WTC11 (cell line): ENCODE measurements at regions not wholly inside any gene's neighbourhood (a gene's known extent, or its start where the extent isn't known, plus 50 kb on each side); places are given as distances from the start of the nearest gene placed in this dataset.

Source experiments
- ETV6 ChIP-seq: sonication (generic); formaldehyde crosslinking; IDR thresholded peaks from 2 replicates; pipeline ENCODE4 v1.8.1; 2022; ENCODE audit warnings: mild to moderate bottlenecking, missing genetic modification reagents
- FOXJ3 ChIP-seq: sonication (generic); formaldehyde crosslinking; IDR thresholded peaks from 2 replicates; pipeline ENCODE4 v1.9.0; 2021; ENCODE audit warnings: missing genetic modification reagents, mild to moderate bottlenecking, borderline replicate concordance
- FOXP4 ChIP-seq: sonication (generic); formaldehyde crosslinking; IDR thresholded peaks from 2 replicates; pipeline ENCODE4 v1.8.0; 2022; ENCODE audit warnings: mild to moderate bottlenecking, missing genetic modification reagents
- MAX ChIP-seq: sonication (generic); formaldehyde crosslinking; IDR thresholded peaks from 2 replicates; pipeline ENCODE4 v1.8.0; 2022; ENCODE audit warnings: mild to moderate bottlenecking, missing genetic modification reagents
- NR2C2 ChIP-seq: sonication (generic); formaldehyde crosslinking; IDR thresholded peaks from 2 replicates; pipeline ENCODE4 v1.8.0; 2022; ENCODE audit warnings: mild to moderate bottlenecking, missing genetic modification reagents
- RORB ChIP-seq: fragments of 250-450 bp; sonication (Bioruptor Pico); IDR thresholded peaks from 2 replicates; pipeline ENCODE4 v1.9.0; 2021; ENCODE audit warnings: mild to moderate bottlenecking
- SMAD3 ChIP-seq: sonication (generic); formaldehyde crosslinking; IDR thresholded peaks from 2 replicates; pipeline ENCODE4 v1.8.0; 2022; ENCODE audit warnings: missing genetic modification reagents, mild to moderate bottlenecking, borderline replicate concordance
- ZNF263 ChIP-seq: sonication (generic); formaldehyde crosslinking; IDR thresholded peaks from 2 replicates; pipeline ENCODE4 v1.8.1; 2022; ENCODE audit warnings: low read depth, mild to moderate bottlenecking, moderate library complexity, missing genetic modification reagents
- ZNF317 ChIP-seq: sonication (generic); formaldehyde crosslinking; IDR thresholded peaks from 2 replicates; pipeline ENCODE4 v1.8.1; 2023; ENCODE audit warnings: low read depth, mild to moderate bottlenecking, moderate library complexity, missing genetic modification reagents, borderline replicate concordance
- ZNF512 ChIP-seq: sonication (generic); formaldehyde crosslinking; IDR thresholded peaks from 2 replicates; pipeline ENCODE4 v1.8.1; 2022; ENCODE audit warnings: missing genetic modification reagents, borderline replicate concordance
- TF ChIP-seq, protein P1 (sequence below): fragments of 200-600 bp; IDR thresholded peaks from 2 replicates; pipeline ENCODE4 v1.8.0; 2022; ENCODE audit warnings: antibody characterized with exemption
- TF ChIP-seq, protein P2 (sequence below): sonication (generic); formaldehyde crosslinking; IDR thresholded peaks from 2 replicates; pipeline ENCODE4 v1.8.1; 2023; ENCODE audit warnings: mild to moderate bottlenecking, missing genetic modification reagents, borderline replicate concordance
- TF ChIP-seq, protein P3 (sequence below): sonication (generic); formaldehyde crosslinking; IDR thresholded peaks from 2 replicates; pipeline ENCODE4 v1.8.1; 2022; ENCODE audit warnings: low read depth, missing genetic modification reagents, borderline replicate concordance

GRCh38 chrX:21207080-21207479 is 167.1 kb upstream of the CNKSR2 start:
- TF ChIP-seq MAX (no peak), FOXP4 (no peak), ZNF512 (no peak), NR2C2 (CRISPR knock-in tag) (no peak), ZNF317 (CRISPR knock-in tag) (no peak), FOXJ3 (CRISPR knock-in tag) (no peak), ETV6 (no peak), ZNF263 (CRISPR knock-in tag) (no peak), RORB (no peak), SMAD3 (CRISPR knock-in tag) (no peak)
- TF ChIP-seq, protein P1, sequence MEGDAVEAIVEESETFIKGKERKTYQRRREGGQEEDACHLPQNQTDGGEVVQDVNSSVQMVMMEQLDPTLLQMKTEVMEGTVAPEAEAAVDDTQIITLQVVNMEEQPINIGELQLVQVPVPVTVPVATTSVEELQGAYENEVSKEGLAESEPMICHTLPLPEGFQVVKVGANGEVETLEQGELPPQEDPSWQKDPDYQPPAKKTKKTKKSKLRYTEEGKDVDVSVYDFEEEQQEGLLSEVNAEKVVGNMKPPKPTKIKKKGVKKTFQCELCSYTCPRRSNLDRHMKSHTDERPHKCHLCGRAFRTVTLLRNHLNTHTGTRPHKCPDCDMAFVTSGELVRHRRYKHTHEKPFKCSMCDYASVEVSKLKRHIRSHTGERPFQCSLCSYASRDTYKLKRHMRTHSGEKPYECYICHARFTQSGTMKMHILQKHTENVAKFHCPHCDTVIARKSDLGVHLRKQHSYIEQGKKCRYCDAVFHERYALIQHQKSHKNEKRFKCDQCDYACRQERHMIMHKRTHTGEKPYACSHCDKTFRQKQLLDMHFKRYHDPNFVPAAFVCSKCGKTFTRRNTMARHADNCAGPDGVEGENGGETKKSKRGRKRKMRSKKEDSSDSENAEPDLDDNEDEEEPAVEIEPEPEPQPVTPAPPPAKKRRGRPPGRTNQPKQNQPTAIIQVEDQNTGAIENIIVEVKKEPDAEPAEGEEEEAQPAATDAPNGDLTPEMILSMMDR: no peak
- TF ChIP-seq, protein P2, sequence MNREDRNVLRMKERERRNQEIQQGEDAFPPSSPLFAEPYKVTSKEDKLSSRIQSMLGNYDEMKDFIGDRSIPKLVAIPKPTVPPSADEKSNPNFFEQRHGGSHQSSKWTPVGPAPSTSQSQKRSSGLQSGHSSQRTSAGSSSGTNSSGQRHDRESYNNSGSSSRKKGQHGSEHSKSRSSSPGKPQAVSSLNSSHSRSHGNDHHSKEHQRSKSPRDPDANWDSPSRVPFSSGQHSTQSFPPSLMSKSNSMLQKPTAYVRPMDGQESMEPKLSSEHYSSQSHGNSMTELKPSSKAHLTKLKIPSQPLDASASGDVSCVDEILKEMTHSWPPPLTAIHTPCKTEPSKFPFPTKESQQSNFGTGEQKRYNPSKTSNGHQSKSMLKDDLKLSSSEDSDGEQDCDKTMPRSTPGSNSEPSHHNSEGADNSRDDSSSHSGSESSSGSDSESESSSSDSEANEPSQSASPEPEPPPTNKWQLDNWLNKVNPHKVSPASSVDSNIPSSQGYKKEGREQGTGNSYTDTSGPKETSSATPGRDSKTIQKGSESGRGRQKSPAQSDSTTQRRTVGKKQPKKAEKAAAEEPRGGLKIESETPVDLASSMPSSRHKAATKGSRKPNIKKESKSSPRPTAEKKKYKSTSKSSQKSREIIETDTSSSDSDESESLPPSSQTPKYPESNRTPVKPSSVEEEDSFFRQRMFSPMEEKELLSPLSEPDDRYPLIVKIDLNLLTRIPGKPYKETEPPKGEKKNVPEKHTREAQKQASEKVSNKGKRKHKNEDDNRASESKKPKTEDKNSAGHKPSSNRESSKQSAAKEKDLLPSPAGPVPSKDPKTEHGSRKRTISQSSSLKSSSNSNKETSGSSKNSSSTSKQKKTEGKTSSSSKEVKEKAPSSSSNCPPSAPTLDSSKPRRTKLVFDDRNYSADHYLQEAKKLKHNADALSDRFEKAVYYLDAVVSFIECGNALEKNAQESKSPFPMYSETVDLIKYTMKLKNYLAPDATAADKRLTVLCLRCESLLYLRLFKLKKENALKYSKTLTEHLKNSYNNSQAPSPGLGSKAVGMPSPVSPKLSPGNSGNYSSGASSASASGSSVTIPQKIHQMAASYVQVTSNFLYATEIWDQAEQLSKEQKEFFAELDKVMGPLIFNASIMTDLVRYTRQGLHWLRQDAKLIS (CRISPR knock-in tag): no peak
- TF ChIP-seq, protein P3, sequence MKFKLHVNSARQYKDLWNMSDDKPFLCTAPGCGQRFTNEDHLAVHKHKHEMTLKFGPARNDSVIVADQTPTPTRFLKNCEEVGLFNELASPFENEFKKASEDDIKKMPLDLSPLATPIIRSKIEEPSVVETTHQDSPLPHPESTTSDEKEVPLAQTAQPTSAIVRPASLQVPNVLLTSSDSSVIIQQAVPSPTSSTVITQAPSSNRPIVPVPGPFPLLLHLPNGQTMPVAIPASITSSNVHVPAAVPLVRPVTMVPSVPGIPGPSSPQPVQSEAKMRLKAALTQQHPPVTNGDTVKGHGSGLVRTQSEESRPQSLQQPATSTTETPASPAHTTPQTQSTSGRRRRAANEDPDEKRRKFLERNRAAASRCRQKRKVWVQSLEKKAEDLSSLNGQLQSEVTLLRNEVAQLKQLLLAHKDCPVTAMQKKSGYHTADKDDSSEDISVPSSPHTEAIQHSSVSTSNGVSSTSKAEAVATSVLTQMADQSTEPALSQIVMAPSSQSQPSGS (CRISPR knock-in tag): no peak
